ENCODE measurements at regions not wholly inside any gene's neighbourhood (a gene's known extent, or its start where the extent isn't known, plus 50 kb on each side); places are given as distances from the start of the nearest gene placed in this dataset.

DNA sequence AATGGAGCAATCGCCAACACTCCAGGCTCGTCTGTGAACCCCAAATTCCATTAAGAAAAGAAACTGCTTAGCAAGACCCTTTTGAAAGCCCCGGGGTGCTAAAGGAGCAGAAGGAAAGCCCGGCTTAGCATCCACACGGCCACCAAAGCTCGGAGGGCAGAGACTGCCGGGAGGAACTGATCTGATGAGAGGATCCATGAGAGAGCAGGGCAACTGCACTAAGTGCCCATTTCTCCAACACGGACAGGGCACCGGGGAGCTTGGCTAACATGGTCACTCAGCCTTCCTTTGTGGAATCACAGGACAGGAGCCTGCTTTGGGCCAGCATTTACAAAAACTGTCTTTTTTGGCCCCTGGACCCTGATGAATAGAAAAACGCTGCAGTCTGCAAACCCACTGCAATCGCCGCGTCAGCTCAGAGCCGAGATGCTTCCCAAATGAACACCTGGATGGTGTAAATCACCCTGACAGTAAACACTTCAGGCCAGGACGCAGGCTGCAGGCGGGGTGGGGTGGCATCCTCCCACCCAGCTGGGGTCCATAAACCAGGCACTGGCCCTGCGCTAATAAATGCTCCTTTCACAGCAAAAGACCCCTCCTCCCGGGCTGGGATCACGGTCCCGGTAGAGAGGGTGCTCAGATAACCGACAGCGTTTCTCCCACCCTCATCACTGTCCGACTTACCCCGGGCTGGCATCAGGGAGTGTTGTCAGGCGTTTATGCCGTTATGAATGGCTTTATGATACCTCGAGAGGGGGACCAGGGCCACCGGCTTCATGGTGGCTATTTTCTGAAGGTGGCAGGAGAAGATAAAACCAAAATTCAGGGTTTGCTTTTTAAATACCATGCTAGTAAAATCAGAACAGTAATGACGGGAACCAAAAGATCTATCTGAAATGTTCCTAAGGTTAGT, 299.5 kb downstream of the IRF8 start:
- TF ChIP-seq EZH2 (IDR thresholded peaks at IDR 0.05) (no peak), EZH2phosphoT487 (IDR thresholded peaks at IDR 0.05) (no peak)
- TF ChIP-seq, protein P1, sequence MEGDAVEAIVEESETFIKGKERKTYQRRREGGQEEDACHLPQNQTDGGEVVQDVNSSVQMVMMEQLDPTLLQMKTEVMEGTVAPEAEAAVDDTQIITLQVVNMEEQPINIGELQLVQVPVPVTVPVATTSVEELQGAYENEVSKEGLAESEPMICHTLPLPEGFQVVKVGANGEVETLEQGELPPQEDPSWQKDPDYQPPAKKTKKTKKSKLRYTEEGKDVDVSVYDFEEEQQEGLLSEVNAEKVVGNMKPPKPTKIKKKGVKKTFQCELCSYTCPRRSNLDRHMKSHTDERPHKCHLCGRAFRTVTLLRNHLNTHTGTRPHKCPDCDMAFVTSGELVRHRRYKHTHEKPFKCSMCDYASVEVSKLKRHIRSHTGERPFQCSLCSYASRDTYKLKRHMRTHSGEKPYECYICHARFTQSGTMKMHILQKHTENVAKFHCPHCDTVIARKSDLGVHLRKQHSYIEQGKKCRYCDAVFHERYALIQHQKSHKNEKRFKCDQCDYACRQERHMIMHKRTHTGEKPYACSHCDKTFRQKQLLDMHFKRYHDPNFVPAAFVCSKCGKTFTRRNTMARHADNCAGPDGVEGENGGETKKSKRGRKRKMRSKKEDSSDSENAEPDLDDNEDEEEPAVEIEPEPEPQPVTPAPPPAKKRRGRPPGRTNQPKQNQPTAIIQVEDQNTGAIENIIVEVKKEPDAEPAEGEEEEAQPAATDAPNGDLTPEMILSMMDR (IDR thresholded peaks at IDR 0.05), result no peak
- Histone ChIP-seq H3K27ac (no peak overlapping the region), H2AFZ (replicated peaks) (no peak overlapping the region), H3K36me3 (no peaks in the 10 kb centered on the region), H3F3A (ENCODE audit: low read depth) (no peaks in the 10 kb centered on the region), H3K27me3 (peaks cover 6% of the 10 kb centered on the region), H3K9ac (no peak overlapping the region), H3K9me3 (ENCODE audit: low read depth) (no peaks in the 10 kb centered on the region), H4K20me1 (ENCODE audit: low read depth) (no peaks in the 10 kb centered on the region), H3K4me2 (no peak overlapping the region), H3K4me1 (peaks cover 31% of the 10 kb centered on the region), H3K4me3 (no peak overlapping the region), H3K79me2 (ENCODE audit: low read depth) (no peaks in the 10 kb centered on the region)
- no peaks in the 10 kb centered on the region for H3K36me3 Mint-ChIP-seq
- no peaks in the 10 kb centered on the region for H3K9me3 Mint-ChIP-seq
- peaks cover 41% of the 10 kb centered on the region for H3K4me1 Mint-ChIP-seq
- no peak overlapping the region for H3K27ac Mint-ChIP-seq
- peak; percentile 48 for DNase-seq (ENCODE audit: low spot score)
- H3K4me3 Mint-ChIP-seq, result no peak overlapping the region
- peaks cover 16% of the 10 kb centered on the region for H3K27me3 Mint-ChIP-seq (ENCODE audit: insufficient read depth, low read depth)

DNA sequence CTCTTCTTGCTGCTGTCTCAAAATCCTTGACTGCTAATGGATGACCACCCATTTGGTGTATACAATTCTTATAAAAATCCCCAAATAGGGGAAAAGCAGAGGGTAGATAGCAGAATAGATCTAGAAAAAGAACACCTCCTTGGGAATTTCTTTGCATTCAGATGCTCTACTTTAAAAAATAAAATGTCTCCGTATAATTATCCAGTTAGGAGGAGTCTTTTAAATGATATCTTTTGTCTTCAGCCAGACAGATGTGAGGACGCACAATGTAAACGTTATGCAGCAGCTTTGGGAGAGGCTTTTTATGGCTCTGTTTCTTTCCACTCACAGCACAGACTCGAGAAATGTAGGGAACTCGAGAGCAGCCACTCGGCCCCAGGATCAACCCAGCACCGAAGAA, 300.2 kb downstream of the IRF8 start:
- no peaks in the 10 kb centered on the region for H4K20me1 ChIP-seq (ENCODE audit: low read depth)
- H3K27ac Mint-ChIP-seq, result no peak overlapping the region
- H3K4me2 ChIP-seq, result no peak overlapping the region
- H3F3A ChIP-seq (ENCODE audit: low read depth), result no peaks in the 10 kb centered on the region
- no peaks in the 10 kb centered on the region for H3K79me2 ChIP-seq (ENCODE audit: low read depth)
- H3K36me3 ChIP-seq, result no peaks in the 10 kb centered on the region
- H3K9ac ChIP-seq, result no peak overlapping the region
- peaks cover 6% of the 10 kb centered on the region for H3K27me3 ChIP-seq
- H2AFZ ChIP-seq (replicated peaks), result no peak overlapping the region
- TF ChIP-seq EZH2phosphoT487 (IDR thresholded peaks at IDR 0.05) (no peak), EZH2 (IDR thresholded peaks at IDR 0.05) (no peak)
- TF ChIP-seq, protein P1 (IDR thresholded peaks at IDR 0.05), result no peak
- H3K4me1 Mint-ChIP-seq, result peaks cover 41% of the 10 kb centered on the region
- no peak for DNase-seq (ENCODE audit: low spot score)
- no peaks in the 10 kb centered on the region for H3K36me3 Mint-ChIP-seq
- H3K27me3 Mint-ChIP-seq (ENCODE audit: insufficient read depth, low read depth), result peaks cover 18% of the 10 kb centered on the region
- H3K4me3 Mint-ChIP-seq, result no peak overlapping the region
- no peaks in the 10 kb centered on the region for H3K9me3 Mint-ChIP-seq
- H3K4me1 ChIP-seq, result peaks cover 31% of the 10 kb centered on the region
- H3K27ac ChIP-seq, result no peak overlapping the region
- no peaks in the 10 kb centered on the region for H3K9me3 ChIP-seq (ENCODE audit: low read depth)
- H3K4me3 ChIP-seq, result no peak overlapping the region

DNA sequence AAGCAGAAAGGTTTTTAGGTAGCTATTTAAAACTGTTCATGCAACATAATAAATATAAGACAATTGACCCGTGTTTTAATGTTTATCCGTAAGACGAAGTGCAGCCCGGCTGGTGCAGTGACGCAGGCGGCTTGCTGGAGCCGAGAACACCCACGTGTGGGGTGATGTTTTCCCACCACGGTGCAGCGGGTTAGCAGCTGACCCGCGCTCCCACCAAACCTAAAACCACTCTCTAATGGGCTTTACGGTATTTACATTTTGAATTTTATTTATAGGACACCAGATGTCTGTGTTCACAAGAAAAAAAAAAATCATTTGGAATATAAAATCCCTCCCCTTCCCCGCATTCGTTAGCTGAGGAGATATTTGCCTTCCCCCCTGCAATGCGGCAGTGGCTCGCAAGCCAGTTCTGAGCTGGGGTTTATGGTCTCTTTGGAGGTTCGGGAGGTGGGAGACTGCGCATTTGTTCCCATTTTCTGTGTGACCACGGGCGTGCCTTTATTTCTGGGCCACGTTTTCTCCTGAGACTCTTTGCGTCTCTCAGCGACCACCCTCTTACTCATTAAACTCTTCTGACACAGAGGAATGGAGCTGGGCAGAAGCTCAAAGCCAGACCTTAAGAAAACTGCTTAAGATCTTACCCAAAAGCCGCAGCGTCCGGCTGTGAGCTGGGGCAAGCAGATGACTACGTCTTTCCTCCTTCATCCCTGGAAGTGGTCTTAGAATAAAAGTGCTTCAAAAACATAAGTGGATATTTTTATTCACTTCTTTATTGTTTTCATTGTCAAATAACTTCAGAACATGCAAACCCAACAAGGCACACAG, 301.1 kb downstream of the IRF8 start:
- peaks cover 22% of the 10 kb centered on the region for H3K27me3 Mint-ChIP-seq (ENCODE audit: insufficient read depth, low read depth)
- no peaks in the 10 kb centered on the region for H3K9me3 Mint-ChIP-seq
- no peak overlapping the region for H3K4me2 ChIP-seq
- no peak overlapping the region for H3K4me3 ChIP-seq
- H4K20me1 ChIP-seq (ENCODE audit: low read depth), result no peaks in the 10 kb centered on the region
- H3F3A ChIP-seq (ENCODE audit: low read depth), result peaks cover under 1% of the 10 kb centered on the region
- H3K27me3 ChIP-seq, result peaks cover 6% of the 10 kb centered on the region
- no peak overlapping the region for H3K27ac ChIP-seq
- no peaks in the 10 kb centered on the region for H3K36me3 Mint-ChIP-seq
- peaks cover 31% of the 10 kb centered on the region for H3K4me1 ChIP-seq
- H3K79me2 ChIP-seq (ENCODE audit: low read depth), result no peaks in the 10 kb centered on the region
- no peak for DNase-seq (ENCODE audit: low spot score)
- TF ChIP-seq EZH2 (IDR thresholded peaks at IDR 0.05) (no peak), EZH2phosphoT487 (IDR thresholded peaks at IDR 0.05) (no peak)
- TF ChIP-seq, protein P1 (IDR thresholded peaks at IDR 0.05), result no peak
- H3K4me1 Mint-ChIP-seq, result peaks cover 35% of the 10 kb centered on the region
- no peak overlapping the region for H3K9ac ChIP-seq
- no peak overlapping the region for H3K27ac Mint-ChIP-seq
- H3K9me3 ChIP-seq (ENCODE audit: low read depth), result no peaks in the 10 kb centered on the region
- no peak overlapping the region for H3K4me3 Mint-ChIP-seq
- no peak overlapping the region for H2AFZ ChIP-seq (replicated peaks)
- no peaks in the 10 kb centered on the region for H3K36me3 ChIP-seq

Measured in neural progenitor cell (in vitro differentiated cells).